ENCODE measurements at regions not wholly inside any gene's neighbourhood (a gene's known extent, or its start where the extent isn't known, plus 50 kb on each side); places are given as distances from the start of the nearest gene placed in this dataset.

- TF ChIP-seq CTCF (conservative IDR thresholded peaks at IDR 0.05; ENCODE audit: low read length) (no peak), EZH2phosphoT487 (IDR thresholded peaks at IDR 0.05; ENCODE audit: borderline replicate concordance, low read depth, low read length) (no peak)
These were observed 169.6 kb upstream of the CLEC14A start for GRCh38 chr14:38425324-38425976.

Data from OCI-LY7 (cell line).